Prostate gland (tissue), 2 donors: ENCODE measurements at regions not wholly inside any gene's neighbourhood (a gene's known extent, or its start where the extent isn't known, plus 50 kb on each side); places are given as distances from the start of the nearest gene placed in this dataset.

ENCODE experiments used
- DNase-seq: peaks from one replicate; pipeline ENCODE4 v3.0.0-alpha.2; 2019; ENCODE audit warnings: low spot score
- H3K27ac ChIP-seq, 2 donors: fragments of 200-600 bp; sonication (generic); 2 replicates each; pipeline ENCODE4 v1.5.1; 2017 to 2019
- H3K27me3 ChIP-seq: fragments of 200-600 bp; sonication (generic); replicated peaks from 2 replicates; pipeline ENCODE4 v1.5.1; 2019; ENCODE audit not compliant: insufficient read depth
- H3K36me3 ChIP-seq, 2 donors: fragments of 200-600 bp; sonication (generic); 1 replicate in 1 of 2; 2 replicates in 1 of 2; pipeline versions ENCODE4 v1.5.1 to v1.8.1; 2017 to 2019
- H3K4me1 ChIP-seq: fragments of 200-600 bp; sonication (generic); replicated peaks from 2 replicates; pipeline ENCODE4 v1.5.1; 2019
- H3K4me3 ChIP-seq, 2 donors: fragments of 200-600 bp; sonication (generic); 2 replicates each; pipeline ENCODE4 v1.5.1; 2017 to 2019
- H3K9me3 ChIP-seq: fragments of 200-600 bp; sonication (generic); 2 replicates; pipeline ENCODE4 v1.5.1; 2017
- POLR2A ChIP-seq: fragments of 450-650 bp; IDR thresholded peaks from one replicate; pipeline ENCODE4 v1.6.1; 2016; ENCODE audit warnings: antibody characterized with exemption, mild to moderate bottlenecking
- POLR2AphosphoS5 ChIP-seq: sonication (generic); formaldehyde crosslinking; IDR thresholded peaks from one replicate; pipeline ENCODE4 v1.6.1; 2017; ENCODE audit warnings: antibody characterized with exemption
- WGBS: methylation state at CpG from one replicate; pipeline ENCODE4 v1.1.5; 2018; 5-methylcytosine and 5-hydroxymethylcytosine counted together
- intact Hi-C: fragments of 100-400 bp; cut with DNase I; formaldehyde crosslinking; loops from one replicate; pipeline ENCODE4 v1.14.2; 2022
- TF ChIP-seq, protein P1 (sequence below), 4 experiments: fragments of 200-600 bp in 2 of 4; fragments of 450-650 bp in 2 of 4; sonication (generic) in 2 of 4; IDR thresholded peaks; 1 replicate in 3 of 4; 2 replicates in 1 of 4; pipeline ENCODE4 v1.5.1; 2016 to 2019; ENCODE audit warnings: antibody characterized with exemption in 4 of 4, mild to moderate bottlenecking in 2 of 4, moderate library complexity in 2 of 4

- WGBS, result 86% methylated on average over 1 of the region's 1 CpG
- H3K36me3 ChIP-seq, result no peaks in the 10 kb centered on the region
- TF ChIP-seq POLR2A (no peak), POLR2AphosphoS5 (no peak)
- TF ChIP-seq, protein P1, sequence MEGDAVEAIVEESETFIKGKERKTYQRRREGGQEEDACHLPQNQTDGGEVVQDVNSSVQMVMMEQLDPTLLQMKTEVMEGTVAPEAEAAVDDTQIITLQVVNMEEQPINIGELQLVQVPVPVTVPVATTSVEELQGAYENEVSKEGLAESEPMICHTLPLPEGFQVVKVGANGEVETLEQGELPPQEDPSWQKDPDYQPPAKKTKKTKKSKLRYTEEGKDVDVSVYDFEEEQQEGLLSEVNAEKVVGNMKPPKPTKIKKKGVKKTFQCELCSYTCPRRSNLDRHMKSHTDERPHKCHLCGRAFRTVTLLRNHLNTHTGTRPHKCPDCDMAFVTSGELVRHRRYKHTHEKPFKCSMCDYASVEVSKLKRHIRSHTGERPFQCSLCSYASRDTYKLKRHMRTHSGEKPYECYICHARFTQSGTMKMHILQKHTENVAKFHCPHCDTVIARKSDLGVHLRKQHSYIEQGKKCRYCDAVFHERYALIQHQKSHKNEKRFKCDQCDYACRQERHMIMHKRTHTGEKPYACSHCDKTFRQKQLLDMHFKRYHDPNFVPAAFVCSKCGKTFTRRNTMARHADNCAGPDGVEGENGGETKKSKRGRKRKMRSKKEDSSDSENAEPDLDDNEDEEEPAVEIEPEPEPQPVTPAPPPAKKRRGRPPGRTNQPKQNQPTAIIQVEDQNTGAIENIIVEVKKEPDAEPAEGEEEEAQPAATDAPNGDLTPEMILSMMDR (IDR thresholded peaks at IDR 0.05), result no peak
- no peaks in the 10 kb centered on the region for H3K4me1 ChIP-seq
- DNase-seq, result no peak
- H3K9me3 ChIP-seq, result no peaks in the 10 kb centered on the region
- no peak overlapping the region for H3K27ac ChIP-seq
- intact Hi-C loops, result no loop called here
- H3K27me3 ChIP-seq, result no peaks in the 10 kb centered on the region
- no peak overlapping the region for H3K4me3 ChIP-seq
These were observed 121.1 kb downstream of the CDC5L start for GRCh38 chr6:44508646-44509045.

DNA sequence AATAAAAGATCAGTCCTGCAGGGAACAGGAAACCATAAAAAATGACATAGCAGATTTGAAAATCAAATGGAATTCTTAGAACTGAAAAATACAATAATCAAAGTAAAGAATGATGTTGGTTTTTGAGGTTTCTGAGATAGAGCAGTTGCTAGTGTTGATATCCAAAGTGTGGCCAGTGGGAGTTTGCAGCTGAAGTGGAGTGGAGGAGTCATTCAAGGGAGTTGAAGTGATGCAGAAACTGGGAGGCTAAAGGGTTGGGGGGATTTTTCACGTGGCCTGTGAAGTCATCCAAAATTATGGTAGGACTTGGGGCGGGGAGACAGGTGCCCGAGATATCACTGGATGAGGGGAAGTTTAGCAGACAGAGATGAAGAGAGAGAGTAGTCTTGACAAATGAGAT is 123.6 kb downstream of the CDC5L start:
- no peak for DNase-seq
- Histone ChIP-seq H3K36me3 (no peaks in the 10 kb centered on the region), H3K9me3 (no peaks in the 10 kb centered on the region), H3K4me3 (no peak overlapping the region), H3K4me1 (no peaks in the 10 kb centered on the region), H3K27me3 (no peaks in the 10 kb centered on the region), H3K27ac (no peak overlapping the region)
- no peak for TF ChIP-seq POLR2A
- TF ChIP-seq, protein P1 (IDR thresholded peaks at IDR 0.05), result no peak
- no peak for TF ChIP-seq POLR2AphosphoS5
- intact Hi-C loops, result no loop called here
- WGBS, result 90% methylated on average over 3 of the region's 3 CpGs

DNA sequence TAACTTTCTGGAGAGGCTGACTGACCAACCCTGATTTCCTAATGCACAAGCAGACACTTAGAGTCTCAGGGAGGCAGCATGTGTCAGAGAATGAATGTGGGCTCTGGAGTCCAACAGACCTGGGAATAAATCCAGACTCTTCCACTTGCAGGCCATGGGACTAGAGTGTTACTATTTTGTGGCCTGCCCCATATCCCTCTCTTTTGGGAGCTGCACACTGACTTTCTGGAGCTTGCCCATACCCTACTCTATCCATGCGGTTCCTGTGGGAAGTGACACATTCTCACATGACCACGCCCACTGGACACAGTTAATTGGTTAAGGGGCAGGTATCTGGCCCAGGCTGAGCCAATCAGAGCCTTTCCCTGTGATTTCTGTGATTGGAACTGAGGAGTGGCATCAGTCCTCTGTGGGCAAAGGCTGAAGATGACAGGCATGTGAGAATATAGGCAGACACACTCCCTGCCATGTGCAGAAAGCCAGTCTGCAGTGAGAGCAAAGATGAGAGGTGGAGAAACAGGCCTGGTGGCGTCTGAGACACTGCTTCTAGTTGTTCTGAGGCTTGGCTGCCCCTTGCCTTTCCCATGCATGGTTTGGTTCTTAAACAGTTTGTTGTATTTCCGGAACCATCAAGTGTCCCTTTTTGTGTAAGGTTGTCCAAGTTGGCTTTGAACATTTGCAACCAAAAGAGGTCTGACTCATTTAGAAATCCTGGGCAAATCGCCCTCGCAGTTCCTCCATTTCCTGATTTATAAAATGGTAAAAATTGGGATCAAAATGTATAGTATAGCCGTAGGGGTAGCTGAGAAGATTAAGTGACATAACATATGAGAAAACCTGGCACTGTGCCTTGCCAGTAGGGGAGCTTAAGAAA is 125.6 kb downstream of the CDC5L start:
- Histone ChIP-seq H3K4me1 (no peaks in the 10 kb centered on the region), H3K27me3 (no peaks in the 10 kb centered on the region), H3K36me3 (no peaks in the 10 kb centered on the region), H3K27ac (no peak overlapping the region), H3K4me3 (no peak overlapping the region), H3K9me3 (no peaks in the 10 kb centered on the region)
- 58% methylated on average over 7 of the region's 7 CpGs for WGBS
- intact Hi-C loops, result no loop called here
- TF ChIP-seq POLR2AphosphoS5, result no peak
- TF ChIP-seq POLR2A, result no peak
- TF ChIP-seq, protein P1 (IDR thresholded peaks at IDR 0.05), result no peak
- DNase-seq, result no peak

GRCh38 chr6:44514085-44514484 is 126.6 kb downstream of the CDC5L start:
- intact Hi-C loops, result no loop called here
- no peak for DNase-seq
- no peaks in the 10 kb centered on the region for H3K36me3 ChIP-seq
- H3K4me3 ChIP-seq, result no peak overlapping the region
- no peaks in the 10 kb centered on the region for H3K4me1 ChIP-seq
- no peak for TF ChIP-seq POLR2AphosphoS5
- TF ChIP-seq POLR2A, result no peak
- TF ChIP-seq, protein P1 (IDR thresholded peaks at IDR 0.05), result no peak
- WGBS, result 100% methylated on average over 2 of the region's 2 CpGs
- no peak overlapping the region for H3K27ac ChIP-seq
- H3K27me3 ChIP-seq, result no peaks in the 10 kb centered on the region
- H3K9me3 ChIP-seq, result no peaks in the 10 kb centered on the region

GRCh38 chr6:44514576-44515193 is 127.2 kb downstream of the CDC5L start:
- intact Hi-C loops, result no loop called here
- H3K27ac ChIP-seq, result no peak overlapping the region
- no peak for DNase-seq

More at GRCh38 chr6:44514576-44515193, 127.2 kb downstream of the CDC5L start:
- no peaks in the 10 kb centered on the region for H3K36me3 ChIP-seq
- no peak overlapping the region for H3K4me3 ChIP-seq
- H3K9me3 ChIP-seq, result no peaks in the 10 kb centered on the region
- H3K27me3 ChIP-seq, result no peaks in the 10 kb centered on the region
- H3K4me1 ChIP-seq, result no peaks in the 10 kb centered on the region
- TF ChIP-seq POLR2AphosphoS5, result no peak
- WGBS, result 93% methylated on average over 3 of the region's 3 CpGs
